Activated CD4-positive, alpha-beta T cell treated with anti-CD3 and anti-CD28 coated beads, Interleukin-2, amount 10 ng/mL, durations not matched to agents 24 days and 14 days (primary cell): ENCODE measurements at regions not wholly inside any gene's neighbourhood (a gene's known extent, or its start where the extent isn't known, plus 50 kb on each side); places are given as distances from the start of the nearest gene placed in this dataset.

Experiments
- DNase-seq: peaks from one replicate; pipeline ENCODE4 v3.0.0; 2022
- H3K27ac Mint-ChIP-seq: one replicate; pipeline ENCODE4 v1.8.0; 2022; ENCODE audit warnings: mild to moderate bottlenecking, mixed read lengths
- H3K27me3 Mint-ChIP-seq: one replicate; pipeline ENCODE4 v1.8.0; 2022; ENCODE audit warnings: mixed read lengths
- H3K36me3 Mint-ChIP-seq: one replicate; pipeline ENCODE4 v1.8.0; 2022; ENCODE audit warnings: low read depth, mild to moderate bottlenecking, mixed read lengths
- H3K4me1 Mint-ChIP-seq: one replicate; pipeline ENCODE4 v1.8.0; 2021; ENCODE audit warnings: mixed read lengths
- H3K4me3 Mint-ChIP-seq: one replicate; pipeline ENCODE4 v1.8.0; 2022; ENCODE audit warnings: mild to moderate bottlenecking, moderate library complexity, mixed read lengths
- H3K9me3 Mint-ChIP-seq: one replicate; pipeline ENCODE4 v1.8.0; 2021; ENCODE audit warnings: mixed read lengths
- intact Hi-C: fragments of 100-400 bp; cut with micrococcal nuclease; formaldehyde crosslinking; loops from one replicate; pipeline ENCODE4 v1.15.1; 2023

DNA sequence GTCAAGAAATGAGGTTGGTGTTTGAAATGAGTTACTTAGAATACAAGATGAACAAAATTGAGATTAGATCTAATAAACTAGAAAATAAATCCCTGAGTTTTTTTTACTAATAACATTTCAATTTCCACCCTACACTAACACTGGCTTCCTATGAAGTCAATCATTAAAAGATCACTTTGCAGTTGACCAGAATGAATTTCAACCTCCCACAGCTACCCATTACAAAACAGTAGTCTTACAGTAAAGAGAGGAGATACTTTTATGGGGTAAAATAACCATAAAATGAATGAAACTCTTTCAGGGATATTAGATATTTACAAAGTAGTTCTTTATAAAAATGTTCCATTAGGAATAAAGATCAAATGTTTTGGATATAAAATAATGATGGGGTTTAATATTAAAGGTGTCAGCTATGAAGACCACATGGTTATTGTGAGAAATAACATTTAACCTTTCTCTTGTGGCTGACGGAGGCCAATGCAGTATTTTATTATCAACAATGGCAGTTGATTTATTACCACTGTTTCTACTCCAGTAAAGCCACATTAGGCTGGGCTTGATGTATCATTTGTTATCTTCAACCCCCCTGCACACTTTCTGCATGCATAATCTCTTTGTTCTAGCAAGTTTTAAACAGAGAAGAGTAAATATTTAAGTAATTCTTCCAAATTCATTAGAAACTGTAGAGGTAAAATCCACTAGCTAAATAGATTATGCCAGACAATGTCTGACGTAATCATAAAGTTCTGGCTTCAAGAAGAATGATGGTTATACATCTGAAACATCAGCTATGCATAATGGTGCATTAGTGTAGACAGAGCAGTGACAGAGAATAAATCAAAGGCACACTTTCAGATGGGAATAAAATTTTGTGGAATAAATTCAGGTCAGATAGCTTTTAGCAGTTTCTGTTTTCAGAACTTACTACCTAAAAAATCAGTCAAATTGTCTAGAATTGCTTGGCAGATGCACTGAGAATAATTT, 516.6 kb downstream of the PCDH18 start:
- no peak for DNase-seq
- H3K4me3 Mint-ChIP-seq = no peak overlapping the region
- no peaks in the 10 kb centered on the region for H3K9me3 Mint-ChIP-seq
- no peaks in the 10 kb centered on the region for H3K27me3 Mint-ChIP-seq
- H3K4me1 Mint-ChIP-seq = no peaks in the 10 kb centered on the region
- no peaks in the 10 kb centered on the region for H3K36me3 Mint-ChIP-seq
- intact Hi-C loops = no loop called here
- H3K27ac Mint-ChIP-seq = no peak overlapping the region

DNA sequence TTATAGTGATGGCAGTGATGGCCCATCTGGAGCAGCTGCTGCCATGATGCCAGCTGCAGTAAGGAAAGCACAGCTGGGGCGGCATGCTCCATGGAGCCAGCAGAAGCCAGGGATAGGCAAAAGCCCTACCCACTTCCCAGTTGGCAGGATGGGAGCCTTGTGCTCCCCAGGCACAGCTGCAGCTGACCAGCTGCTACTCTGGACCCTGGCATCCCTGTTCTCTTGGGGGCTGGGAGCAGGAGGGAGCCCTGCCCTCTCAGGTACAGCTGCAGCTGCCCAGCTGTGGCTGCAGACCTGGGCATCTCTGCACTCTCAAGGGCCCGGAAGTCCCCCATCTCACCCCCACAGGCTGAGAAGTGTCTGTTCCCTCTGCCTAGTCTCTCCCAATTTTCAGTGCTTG, 531.9 kb downstream of the PCDH18 start:
- Mint-ChIP-seq H3K4me1 (no peaks in the 10 kb centered on the region), H3K4me3 (no peak overlapping the region), H3K9me3 (peaks cover under 1% of the 10 kb centered on the region), H3K36me3 (no peaks in the 10 kb centered on the region), H3K27ac (no peak overlapping the region), H3K27me3 (no peaks in the 10 kb centered on the region)
- intact Hi-C loops = no loop called here
- no peak for DNase-seq

DNA sequence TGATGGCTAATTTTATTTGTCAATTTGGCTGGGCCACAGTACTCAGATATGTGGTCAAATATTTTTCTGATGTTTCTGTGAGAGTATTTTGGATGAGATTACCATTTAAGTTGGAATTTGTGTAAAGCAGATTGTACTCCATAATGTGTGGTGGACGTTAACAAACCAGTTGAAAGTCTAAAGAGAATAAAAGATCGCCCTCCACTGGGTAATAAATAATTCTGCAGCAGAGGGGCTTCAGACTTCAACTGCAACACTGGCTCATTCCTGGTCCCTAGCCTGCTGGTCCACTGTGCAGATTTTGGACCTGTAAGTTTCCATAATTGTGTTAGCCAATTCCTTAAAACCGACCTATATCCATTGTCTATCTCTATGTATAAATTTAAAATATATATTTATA, 540.3 kb downstream of the PCDH18 start:
- H3K36me3 Mint-ChIP-seq = no peaks in the 10 kb centered on the region
- no peaks in the 10 kb centered on the region for H3K27me3 Mint-ChIP-seq
- no peak overlapping the region for H3K27ac Mint-ChIP-seq
- DNase-seq = no peak
- intact Hi-C loops = no loop called here
- H3K9me3 Mint-ChIP-seq = peaks cover 6% of the 10 kb centered on the region
- no peaks in the 10 kb centered on the region for H3K4me1 Mint-ChIP-seq
- H3K4me3 Mint-ChIP-seq = no peak overlapping the region

DNA sequence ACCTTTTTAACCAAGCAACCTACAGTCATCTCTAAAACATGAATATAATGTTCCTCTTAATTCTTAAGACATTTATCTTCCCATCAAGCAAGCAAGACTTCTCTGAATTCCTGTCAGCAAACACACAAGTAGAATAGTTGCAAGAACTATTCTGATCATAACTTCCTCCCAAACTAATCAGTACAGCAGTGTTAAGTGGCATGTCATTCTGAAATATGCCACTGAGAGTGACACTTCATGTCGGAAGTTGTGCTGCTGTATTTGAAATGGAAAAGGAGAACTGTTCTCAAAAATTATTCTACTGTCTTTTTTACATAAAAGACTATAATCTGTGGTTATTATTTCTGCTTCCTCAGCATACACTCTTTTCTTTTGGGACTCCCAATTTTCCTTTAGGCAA, 546.6 kb downstream of the PCDH18 start:
- DNase-seq = no peak
- H3K4me1 Mint-ChIP-seq = no peaks in the 10 kb centered on the region
- no peaks in the 10 kb centered on the region for H3K36me3 Mint-ChIP-seq
- H3K9me3 Mint-ChIP-seq = no peaks in the 10 kb centered on the region
- intact Hi-C loops = no loop called here
- H3K27me3 Mint-ChIP-seq = no peaks in the 10 kb centered on the region
- no peak overlapping the region for H3K4me3 Mint-ChIP-seq
- H3K27ac Mint-ChIP-seq = no peak overlapping the region

DNA sequence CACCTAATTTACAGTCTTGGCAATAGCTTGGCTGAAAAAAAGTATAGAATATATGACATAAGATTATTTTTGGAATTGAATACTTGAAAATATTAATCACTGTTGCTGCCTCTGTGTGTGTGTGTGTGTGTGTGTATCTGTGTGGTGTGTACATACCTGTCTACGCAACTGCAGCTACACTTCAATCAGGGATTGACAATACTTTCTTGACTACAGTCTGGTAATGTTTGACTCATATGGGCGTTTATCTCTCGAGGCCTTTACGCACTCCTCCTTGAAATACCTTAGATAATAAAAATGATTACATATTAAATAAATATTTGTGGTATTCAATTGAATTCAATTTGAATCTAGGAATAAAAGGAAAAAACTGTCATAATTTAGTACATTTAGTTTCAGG, 565.2 kb downstream of the PCDH18 start:
- no peaks in the 10 kb centered on the region for H3K4me1 Mint-ChIP-seq
- H3K36me3 Mint-ChIP-seq = no peaks in the 10 kb centered on the region
- peaks cover 3% of the 10 kb centered on the region for H3K9me3 Mint-ChIP-seq
- intact Hi-C loops = no loop called here
- no peaks in the 10 kb centered on the region for H3K27me3 Mint-ChIP-seq
- DNase-seq = no peak
- H3K4me3 Mint-ChIP-seq = no peak overlapping the region
- no peak overlapping the region for H3K27ac Mint-ChIP-seq

DNA sequence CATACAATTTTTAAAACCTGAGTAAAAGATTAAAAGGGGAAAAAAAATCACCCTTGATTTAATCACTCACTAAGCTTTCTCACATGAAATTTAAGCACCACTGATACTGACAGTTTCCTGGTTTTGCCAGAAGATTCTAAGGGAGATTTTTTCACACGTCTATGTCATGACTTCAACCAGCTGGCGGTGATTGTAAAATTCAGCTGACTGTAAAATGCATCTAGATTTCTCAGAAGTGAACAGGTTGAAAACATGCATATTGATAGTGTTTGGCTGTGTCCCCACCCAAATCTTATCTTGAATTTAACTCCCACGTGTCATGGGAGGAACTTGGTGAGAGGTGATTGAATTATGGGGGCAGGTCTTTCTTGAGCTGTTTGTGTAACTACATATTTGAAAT, 566.8 kb downstream of the PCDH18 start:
- Mint-ChIP-seq H3K9me3 (peaks cover 3% of the 10 kb centered on the region), H3K27ac (no peak overlapping the region), H3K4me3 (no peak overlapping the region), H3K4me1 (no peaks in the 10 kb centered on the region), H3K27me3 (no peaks in the 10 kb centered on the region), H3K36me3 (no peaks in the 10 kb centered on the region)
- DNase-seq = no peak
- intact Hi-C loops = no loop called here

DNA sequence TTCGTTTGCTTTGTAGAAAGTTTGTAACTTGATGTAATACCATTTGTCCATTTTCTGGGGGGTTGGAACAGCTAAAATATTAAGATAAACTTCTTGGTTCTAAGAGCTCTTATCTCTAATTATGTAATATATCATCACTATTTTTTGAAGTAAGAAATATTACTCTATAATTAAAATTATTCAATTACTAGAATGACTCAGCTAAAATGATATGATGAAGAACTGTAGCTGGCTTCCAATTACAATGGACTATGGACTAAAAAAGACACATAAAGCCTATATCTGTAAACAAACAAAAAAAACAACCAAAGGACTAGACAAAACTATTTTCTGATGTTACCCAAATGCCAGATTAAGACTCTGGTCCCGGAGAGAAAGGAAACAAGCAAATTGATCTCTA, 569.4 kb downstream of the PCDH18 start:
- intact Hi-C loops = no loop called here
- Mint-ChIP-seq H3K9me3 (peaks cover 3% of the 10 kb centered on the region), H3K36me3 (no peaks in the 10 kb centered on the region), H3K27ac (no peak overlapping the region), H3K27me3 (no peaks in the 10 kb centered on the region), H3K4me3 (no peak overlapping the region), H3K4me1 (no peaks in the 10 kb centered on the region)
- no peak for DNase-seq

DNA sequence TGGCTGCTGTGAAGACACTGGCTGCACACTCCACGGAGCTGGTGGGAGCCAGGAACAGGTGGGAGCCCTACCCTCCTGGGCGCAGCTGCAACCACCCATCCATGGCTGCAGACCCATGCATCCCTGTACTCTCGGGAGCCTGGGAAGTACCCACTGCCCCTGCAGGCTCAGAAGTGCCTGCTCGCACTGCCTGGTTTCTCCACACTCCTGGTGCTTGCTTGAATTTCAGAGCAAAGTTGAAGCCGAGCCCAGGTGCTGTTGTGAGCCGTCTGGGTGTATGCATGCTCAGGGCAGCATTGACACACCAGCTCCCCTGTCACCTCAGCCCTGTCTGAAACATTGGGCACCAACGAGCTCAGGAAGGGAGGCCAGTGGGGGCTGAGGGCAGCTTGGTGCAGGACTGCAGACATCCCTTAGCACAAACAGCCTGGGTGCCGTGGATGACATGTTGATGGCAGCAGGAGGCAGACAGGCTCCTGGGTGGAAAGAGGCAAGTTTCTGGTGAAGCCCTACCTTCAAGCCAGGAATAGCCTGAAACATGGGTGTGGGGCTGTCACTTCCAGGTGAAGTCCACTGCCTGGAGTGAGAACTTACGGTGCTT, 585.9 kb downstream of the PCDH18 start:
- Mint-ChIP-seq H3K9me3 (peaks cover 3% of the 10 kb centered on the region), H3K27me3 (no peaks in the 10 kb centered on the region), H3K4me1 (no peaks in the 10 kb centered on the region), H3K36me3 (no peaks in the 10 kb centered on the region), H3K4me3 (no peak overlapping the region), H3K27ac (no peak overlapping the region)
- intact Hi-C loops = no loop called here
- no peak for DNase-seq

DNA sequence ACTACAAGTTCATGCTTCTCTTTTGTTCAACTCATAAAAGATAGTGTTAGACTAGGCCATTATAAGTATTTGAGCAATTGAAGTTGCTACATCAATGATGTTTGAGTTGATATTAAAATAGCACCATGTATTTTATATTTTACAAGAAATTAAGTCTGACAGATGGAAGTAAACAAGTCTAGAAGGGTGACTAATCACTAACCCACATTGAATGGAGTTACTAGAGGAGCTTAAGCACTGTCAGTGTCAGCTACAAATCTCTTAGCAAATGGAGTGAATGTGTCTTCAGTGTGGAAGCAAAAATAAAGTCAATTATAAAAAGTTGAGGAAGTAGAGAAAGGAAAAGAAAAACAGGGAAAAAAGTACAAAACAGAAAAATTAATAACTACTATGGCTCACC, 592.5 kb downstream of the PCDH18 start:
- DNase-seq = no peak
- no peak overlapping the region for H3K27ac Mint-ChIP-seq
- no peaks in the 10 kb centered on the region for H3K27me3 Mint-ChIP-seq
- intact Hi-C loops = no loop called here
- H3K9me3 Mint-ChIP-seq = no peaks in the 10 kb centered on the region
- no peaks in the 10 kb centered on the region for H3K4me1 Mint-ChIP-seq
- H3K36me3 Mint-ChIP-seq = no peaks in the 10 kb centered on the region
- no peak overlapping the region for H3K4me3 Mint-ChIP-seq

DNA sequence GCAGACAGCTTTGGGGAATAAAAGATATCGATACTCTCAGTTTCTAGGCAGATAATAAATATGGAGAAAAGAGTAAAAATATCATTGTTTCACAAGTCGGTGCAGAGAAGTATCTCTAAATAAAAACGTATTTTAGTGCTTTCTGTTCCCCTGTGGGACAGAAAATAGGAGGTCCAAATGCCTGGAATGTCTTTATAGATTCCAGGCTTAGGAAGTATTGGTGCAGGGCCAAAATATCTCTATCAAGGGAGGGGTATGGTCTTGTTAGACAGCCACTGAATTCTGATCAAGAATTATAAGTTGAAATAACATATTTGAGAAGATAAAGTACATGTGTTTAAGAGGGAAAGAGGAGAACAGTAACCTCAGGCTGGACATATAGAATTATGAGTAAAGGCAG, 596.4 kb downstream of the PCDH18 start:
- no peak for DNase-seq
- Mint-ChIP-seq H3K27ac (no peak overlapping the region), H3K4me3 (no peak overlapping the region), H3K4me1 (no peaks in the 10 kb centered on the region), H3K27me3 (no peaks in the 10 kb centered on the region), H3K36me3 (no peaks in the 10 kb centered on the region), H3K9me3 (no peaks in the 10 kb centered on the region)
- intact Hi-C loops = no loop called here

DNA sequence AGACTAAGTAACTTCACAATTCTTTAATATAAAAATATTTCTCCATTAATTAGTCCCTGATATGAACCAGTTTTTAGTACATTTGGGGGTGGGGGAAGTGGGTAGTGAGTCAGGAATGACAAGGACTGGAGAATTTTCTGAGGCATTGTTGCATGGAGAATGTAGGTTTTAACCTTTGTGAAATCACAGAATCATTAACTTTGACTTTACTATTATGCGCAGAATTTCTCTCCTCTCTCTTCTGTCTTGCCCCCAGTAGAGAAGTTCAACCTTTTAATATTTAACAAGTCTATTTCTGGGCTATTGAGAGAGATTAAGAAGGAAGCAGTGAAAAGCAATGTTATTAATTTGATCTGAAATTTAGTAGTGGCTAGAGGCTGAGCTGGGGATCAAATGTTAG, 597.0 kb downstream of the PCDH18 start:
- H3K27me3 Mint-ChIP-seq = no peaks in the 10 kb centered on the region
- H3K36me3 Mint-ChIP-seq = no peaks in the 10 kb centered on the region
- no peaks in the 10 kb centered on the region for H3K4me1 Mint-ChIP-seq
- no peaks in the 10 kb centered on the region for H3K9me3 Mint-ChIP-seq
- intact Hi-C loops = no loop called here
- H3K4me3 Mint-ChIP-seq = no peak overlapping the region
- DNase-seq = no peak
- no peak overlapping the region for H3K27ac Mint-ChIP-seq

DNA sequence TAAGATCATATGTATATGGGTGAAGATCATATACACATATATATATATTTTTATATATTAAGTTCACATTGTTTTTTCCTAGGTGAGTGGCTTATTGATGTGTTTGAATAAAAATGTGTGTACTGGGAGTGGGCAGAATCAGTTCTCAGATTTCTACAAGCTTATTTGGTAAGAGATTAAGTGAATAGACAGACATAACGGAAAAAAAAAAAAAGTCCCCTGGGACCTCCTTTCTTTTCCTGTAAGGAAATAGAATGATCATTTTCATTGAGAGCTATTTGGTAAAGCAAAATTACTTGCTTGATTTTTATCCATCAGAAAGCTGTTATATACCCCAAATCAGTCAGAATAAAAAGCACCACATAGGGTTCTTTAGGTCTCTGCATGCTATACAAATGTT, 597.7 kb downstream of the PCDH18 start:
- H3K27ac Mint-ChIP-seq = no peak overlapping the region
- intact Hi-C loops = no loop called here
- no peaks in the 10 kb centered on the region for H3K27me3 Mint-ChIP-seq
- no peak overlapping the region for H3K4me3 Mint-ChIP-seq
- DNase-seq = no peak
- H3K4me1 Mint-ChIP-seq = no peaks in the 10 kb centered on the region
- no peaks in the 10 kb centered on the region for H3K36me3 Mint-ChIP-seq
- H3K9me3 Mint-ChIP-seq = no peaks in the 10 kb centered on the region

DNA sequence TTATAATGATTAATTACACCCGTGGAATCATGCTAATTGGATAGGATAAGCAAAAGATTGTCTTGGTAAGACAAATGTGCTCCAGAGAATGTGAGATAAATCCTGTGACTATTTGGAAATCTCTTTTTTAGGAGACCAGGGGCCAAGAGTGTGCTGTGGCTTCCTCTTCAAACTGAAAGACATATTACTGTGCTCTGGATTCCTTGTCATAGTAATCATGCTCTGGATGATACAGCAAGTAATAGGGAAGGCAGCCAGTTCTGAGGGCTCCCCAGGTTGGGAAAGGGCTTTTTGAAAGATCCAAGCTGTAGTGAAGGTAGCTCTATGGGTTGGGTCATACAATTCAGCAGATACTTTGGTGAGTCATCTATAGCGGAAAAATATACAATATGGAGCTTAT, 600.5 kb downstream of the PCDH18 start:
- H3K27me3 Mint-ChIP-seq = no peaks in the 10 kb centered on the region
- no peak overlapping the region for H3K4me3 Mint-ChIP-seq
- no peak for DNase-seq
- H3K9me3 Mint-ChIP-seq = no peaks in the 10 kb centered on the region
- H3K4me1 Mint-ChIP-seq = no peaks in the 10 kb centered on the region
- no peak overlapping the region for H3K27ac Mint-ChIP-seq
- intact Hi-C loops = no loop called here
- no peaks in the 10 kb centered on the region for H3K36me3 Mint-ChIP-seq

DNA sequence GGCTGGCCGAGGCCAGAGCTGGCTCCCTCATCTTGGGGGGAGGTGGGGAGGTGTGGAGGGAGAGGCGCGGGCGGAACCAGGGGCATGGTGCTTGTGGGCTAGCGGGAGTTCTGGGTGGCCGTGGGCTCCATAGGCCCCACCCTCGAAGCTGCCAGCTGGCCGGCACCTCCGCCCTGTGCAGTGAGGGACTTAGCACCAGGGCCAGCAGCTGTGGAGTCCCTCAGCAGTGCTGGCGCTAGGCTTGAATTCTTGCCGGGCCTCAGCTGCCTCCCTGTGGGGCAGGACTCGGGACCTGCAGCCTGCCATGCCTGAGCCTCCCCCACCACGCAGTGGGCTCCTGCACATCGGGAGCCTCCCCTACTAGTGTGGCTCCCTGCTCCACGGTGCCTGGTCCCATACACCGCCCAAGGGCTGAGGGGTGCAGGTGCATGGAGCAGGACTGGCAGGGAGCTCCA, 603.3 kb downstream of the PCDH18 start:
- no peaks in the 10 kb centered on the region for H3K36me3 Mint-ChIP-seq

More for the DNA sequence above, 603.3 kb downstream of the PCDH18 start:
- no peaks in the 10 kb centered on the region for H3K4me1 Mint-ChIP-seq
- no peaks in the 10 kb centered on the region for H3K27me3 Mint-ChIP-seq
- H3K27ac Mint-ChIP-seq = no peak overlapping the region
- no peak overlapping the region for H3K4me3 Mint-ChIP-seq
- intact Hi-C loops = no loop called here
- no peaks in the 10 kb centered on the region for H3K9me3 Mint-ChIP-seq
- no peak for DNase-seq
